Stimulated activated CD8-positive, alpha-beta memory T cell treated with anti-CD3 and anti-CD28 coated beads, Interleukin-12 subunit alpha, Interleukin-12 subunit beta, amount 100 ng/mL, for 1 hour (primary cell): ENCODE measurements at regions not wholly inside any gene's neighbourhood (a gene's known extent, or its start where the extent isn't known, plus 50 kb on each side); places are given as distances from the start of the nearest gene placed in this dataset.

ENCODE experiments used
- DNase-seq: peaks from one replicate; pipeline ENCODE4 v3.0.0-alpha.2; 2020; ENCODE audit warnings: low read depth

DNA sequence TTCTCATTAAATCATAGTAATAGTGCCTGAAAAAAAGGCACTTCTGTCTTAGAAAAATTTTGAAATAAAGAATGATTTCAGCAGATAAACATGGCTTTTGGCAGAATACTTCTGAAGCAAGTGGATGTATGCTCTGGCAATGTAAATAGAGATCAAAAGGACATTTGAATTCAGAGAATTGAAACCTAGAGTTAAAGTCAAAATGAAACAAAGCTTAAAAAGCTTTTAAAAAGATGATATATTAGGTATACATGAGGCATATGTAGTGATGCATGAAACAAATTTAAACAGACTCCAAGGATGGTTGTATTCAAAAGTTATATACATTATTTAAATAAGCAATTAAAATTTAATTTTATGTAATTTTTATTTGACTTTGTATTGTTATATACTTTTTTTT, 1344.5 kb upstream of the TMEFF2 start:
- no peak for DNase-seq

GRCh38 chr2:193538061-193538460, 1343.3 kb upstream of the TMEFF2 start:
- no peak for DNase-seq

- DNase-seq, result no peak
These were observed 1342.8 kb upstream of the TMEFF2 start for GRCh38 chr2:193537531-193537930.

GRCh38 chr2:193528458-193528857, 1333.7 kb upstream of the TMEFF2 start:
- no peak for DNase-seq

DNA sequence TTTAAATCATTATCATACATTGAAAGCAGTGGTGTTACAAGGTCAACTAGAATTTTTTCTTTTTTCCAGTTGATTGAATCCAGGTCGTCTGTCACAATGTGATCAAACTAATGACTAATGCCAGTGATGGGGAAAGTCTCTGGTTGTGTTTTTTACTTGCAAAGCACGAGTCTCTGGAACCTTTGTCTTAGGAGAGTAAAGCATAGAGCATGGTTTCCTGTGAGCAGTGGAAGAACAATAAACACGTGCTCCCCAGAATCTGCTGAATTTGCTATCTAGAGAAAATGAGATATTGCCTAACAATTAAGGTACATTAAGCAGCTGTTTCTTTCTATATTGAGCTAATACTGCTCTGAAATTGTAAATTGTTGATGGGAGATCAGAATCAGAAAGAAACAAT, 1332.4 kb upstream of the TMEFF2 start:
- DNase-seq, result no peak

DNA sequence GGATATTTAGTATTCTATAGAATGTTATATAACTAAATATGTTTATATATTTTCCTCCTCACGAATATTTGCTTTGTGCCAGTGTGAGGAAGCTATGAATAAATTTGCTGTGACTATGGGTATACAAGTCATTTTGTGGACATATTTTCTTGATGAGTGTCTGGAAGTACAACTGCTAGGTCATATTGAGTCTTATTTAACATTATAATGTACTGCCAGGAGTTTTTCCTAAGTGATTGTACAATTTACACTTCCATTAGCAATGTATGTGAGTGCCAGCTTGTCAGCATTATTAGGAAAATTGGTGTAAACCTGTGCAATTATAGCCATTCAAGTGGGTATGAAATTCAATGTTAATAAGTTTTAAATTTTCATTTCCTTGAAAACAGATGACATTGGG, 1328.9 kb upstream of the TMEFF2 start:
- DNase-seq, result no peak

DNA sequence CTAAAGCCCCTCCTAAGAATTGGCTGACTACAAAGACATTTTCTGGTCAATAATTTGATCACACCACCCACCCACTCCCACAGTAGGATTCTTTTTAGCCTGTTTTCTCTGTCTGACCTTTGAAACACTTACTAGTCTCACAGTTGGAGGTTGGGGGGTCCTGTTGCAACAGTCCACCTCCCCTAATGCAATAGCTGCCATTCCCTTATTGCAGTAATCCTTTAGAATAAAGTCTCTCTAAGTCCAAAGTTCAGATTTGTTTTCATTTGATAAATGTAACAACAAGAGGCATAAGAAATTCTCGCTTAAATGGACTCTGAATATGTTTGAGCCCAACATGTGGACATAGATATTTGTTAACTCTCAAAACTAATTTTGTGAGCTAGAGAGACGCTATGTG, 1326.8 kb upstream of the TMEFF2 start:
- no peak for DNase-seq

- no peak for DNase-seq
These were observed 1326.2 kb upstream of the TMEFF2 start for GRCh38 chr2:193520709-193521458.

GRCh38 chr2:193518041-193518817, 1323.5 kb upstream of the TMEFF2 start:
- no peak for DNase-seq

- no peak for DNase-seq
These were observed 1322.9 kb upstream of the TMEFF2 start for GRCh38 chr2:193517615-193518014.

GRCh38 chr2:193506035-193506434, 1311.3 kb upstream of the TMEFF2 start:
- DNase-seq, result no peak

GRCh38 chr2:193505620-193506019, 1310.9 kb upstream of the TMEFF2 start:
- DNase-seq, result no peak

DNA sequence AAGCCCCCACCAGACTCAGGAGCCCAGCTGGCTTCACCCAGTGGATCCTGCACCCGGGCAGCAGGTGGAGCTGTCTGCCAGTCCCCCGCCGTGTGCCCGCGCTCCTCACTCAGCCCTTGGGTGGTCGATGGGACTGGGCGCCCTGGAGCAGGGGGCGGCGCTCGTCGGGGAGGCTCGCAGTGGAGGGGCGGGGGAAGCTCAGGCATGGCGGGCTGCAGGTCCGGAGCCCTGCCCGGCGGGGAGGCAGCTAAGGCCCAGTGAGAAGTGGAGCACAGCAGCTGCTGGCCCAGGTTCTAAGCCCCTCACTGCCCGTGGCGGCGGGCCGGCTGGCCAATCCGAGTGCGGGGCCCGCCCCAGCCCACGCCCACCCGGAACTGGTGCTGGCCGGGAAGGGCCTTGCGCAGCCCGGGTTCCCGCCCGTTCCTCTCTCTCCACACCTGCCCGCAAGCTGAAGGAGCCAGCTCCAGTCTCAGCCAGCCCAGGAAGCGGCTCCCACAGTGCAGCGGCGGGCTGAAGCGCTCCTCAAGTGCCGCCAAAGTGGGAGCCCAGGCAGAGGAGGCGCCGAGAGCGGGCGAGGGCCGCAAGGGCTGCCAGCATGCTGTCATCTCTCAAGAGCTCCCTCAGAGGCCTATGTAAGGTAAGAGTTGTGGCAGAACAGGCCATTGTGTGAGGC, 1307.8 kb upstream of the TMEFF2 start:
- DNase-seq, result no peak

DNA sequence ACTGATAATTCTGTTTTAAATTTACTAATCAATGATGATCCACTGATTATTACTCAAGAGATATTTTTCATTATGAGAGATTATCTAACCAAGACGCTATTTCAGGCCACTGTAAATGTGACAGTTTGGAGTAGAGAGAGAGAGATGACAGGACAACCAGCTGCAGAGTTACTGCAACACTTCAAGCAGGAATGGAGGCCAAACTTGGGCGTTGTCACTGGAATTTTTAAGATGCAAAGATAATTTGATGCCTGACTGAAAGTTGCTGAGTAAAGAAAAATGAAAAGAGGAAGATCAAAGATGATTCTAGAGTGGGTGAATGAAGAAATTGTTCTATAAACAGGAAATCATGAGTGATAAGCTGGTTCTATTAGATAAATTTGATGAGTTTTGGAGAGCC, 1302.1 kb upstream of the TMEFF2 start:
- no peak for DNase-seq

DNA sequence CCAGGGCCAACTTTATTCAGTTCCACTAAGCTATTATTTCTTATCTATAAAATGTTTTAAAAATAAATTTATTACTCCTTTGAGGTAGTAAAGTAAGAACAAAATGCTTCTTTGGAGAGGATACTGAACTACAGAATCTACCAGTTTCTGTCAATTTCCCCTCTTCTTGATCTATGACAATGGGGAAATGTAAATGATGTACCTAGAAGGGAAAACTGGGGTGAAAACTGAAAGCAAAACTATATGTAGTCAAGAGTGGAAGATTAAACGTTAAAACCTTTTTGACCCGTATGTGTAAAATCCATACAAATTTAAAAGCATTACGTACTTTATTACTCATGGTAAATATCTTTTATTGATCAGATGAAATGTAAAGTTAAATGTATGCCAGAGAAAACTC, 1287.8 kb upstream of the TMEFF2 start:
- no peak for DNase-seq

GRCh38 chr2:193480187-193480586, 1285.5 kb upstream of the TMEFF2 start:
- DNase-seq, result no peak

DNA sequence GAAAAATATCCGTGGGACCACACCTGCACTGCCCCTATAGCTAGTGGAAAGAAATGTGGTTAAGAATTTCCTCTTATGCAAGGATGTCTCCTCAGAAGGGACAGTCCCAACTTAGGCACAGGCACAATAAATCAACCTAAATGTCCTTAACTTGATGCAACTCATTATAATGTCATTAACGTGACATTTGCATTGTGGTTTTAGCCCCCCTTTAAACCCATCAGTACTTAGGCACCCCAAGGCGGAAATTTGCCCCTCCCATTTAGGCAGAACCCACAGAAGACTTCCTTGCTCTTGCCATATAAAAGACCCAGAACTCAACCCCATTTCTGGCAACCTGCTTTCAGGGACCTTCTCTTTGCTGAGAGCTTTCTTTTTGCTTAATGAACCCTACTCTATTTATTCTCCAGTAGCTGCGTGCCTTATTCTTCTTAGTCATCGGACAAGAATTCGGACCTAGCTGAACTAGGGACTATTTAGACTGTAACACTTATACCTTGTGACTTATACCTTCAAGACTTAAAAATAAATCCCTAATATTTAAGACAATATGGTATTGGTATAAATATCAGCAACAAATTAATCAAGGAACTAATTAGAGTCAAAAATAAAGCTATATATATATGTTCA, 1281.6 kb upstream of the TMEFF2 start:
- DNase-seq, result no peak

DNA sequence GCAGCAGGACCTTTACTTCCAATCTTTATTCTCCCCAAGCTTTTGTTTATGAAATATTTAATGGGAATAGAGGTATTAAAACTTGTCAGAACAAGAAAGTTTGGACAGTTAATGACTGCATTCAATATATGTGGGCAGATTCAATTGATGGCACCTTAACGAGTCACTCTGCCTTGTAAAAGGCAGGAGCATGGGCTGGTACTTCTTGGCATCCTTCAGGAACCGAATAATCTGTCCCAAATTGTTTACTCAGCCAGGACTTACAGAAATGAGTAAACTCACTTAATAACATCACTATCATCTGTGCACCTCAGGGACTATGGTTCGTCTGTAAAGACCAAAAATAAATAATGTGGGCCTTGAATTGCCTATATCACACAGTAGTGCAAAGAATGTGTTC, 1280.3 kb upstream of the TMEFF2 start:
- DNase-seq, result no peak

- DNase-seq, result no peak
These were observed 1274.5 kb upstream of the TMEFF2 start for GRCh38 chr2:193469251-193469650.

DNA sequence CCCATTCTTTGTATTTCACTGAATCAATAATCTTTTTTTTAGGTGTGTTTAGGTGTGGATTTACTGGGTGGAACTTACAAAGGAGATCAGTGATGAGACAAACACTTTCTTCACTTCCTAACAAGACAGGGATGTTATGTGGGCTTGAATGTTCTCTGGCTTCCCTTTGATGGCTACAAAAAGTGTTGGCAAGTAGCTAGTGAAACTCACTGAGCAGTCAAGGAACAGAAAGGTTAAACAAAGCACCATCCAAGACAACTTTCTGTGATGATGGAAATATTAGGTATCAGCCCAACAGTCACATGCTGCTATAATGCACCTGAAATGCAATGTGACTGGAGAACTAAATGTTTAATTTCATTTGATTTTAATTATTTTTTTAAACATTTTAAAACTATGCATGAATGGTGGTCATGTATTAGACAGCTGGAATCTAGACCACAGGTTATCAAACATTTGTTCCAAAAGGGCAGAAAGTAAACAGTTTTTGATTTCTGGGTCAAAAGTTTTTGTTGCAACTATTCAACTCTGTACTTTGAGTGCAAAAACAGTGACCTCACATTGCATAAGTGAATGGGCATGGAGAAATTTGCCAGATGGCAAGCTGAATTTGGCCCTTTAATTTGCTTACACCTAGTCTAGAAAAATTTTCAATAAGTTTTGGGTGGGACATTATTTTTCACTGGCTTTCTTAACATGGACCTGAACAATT, 1272.7 kb upstream of the TMEFF2 start:
- DNase-seq, result no peak

GRCh38 chr2:193463011-193463410, 1268.3 kb upstream of the TMEFF2 start:
- no peak for DNase-seq

GRCh38 chr2:193462411-193462810, 1267.7 kb upstream of the TMEFF2 start:
- no peak for DNase-seq
